Stimulated activated CD8-positive, alpha-beta memory T cell treated with anti-CD3 and anti-CD28 coated beads, Interleukin-2, amount 100 ng/mL, for 1 hour (primary cell): ENCODE measurements at regions not wholly inside any gene's neighbourhood (a gene's known extent, or its start where the extent isn't known, plus 50 kb on each side); places are given as distances from the start of the nearest gene placed in this dataset.
"Not testable (repeated sequence)": the region's sequence is repeated elsewhere in the genome, so short reads cannot be mapped to it uniquely, and the experiment has no call there.

Experiments
- DNase-seq, 2 donors: peaks; one replicate each; pipeline ENCODE4 v3.0.0-alpha.2; 2020; ENCODE audit warnings: low read depth in 2 of 2

- DNase-seq: no peak
Observed at GRCh38 chr12:127013197-127013596, 1253.8 kb upstream of the TMEM132C start.

- no peak for DNase-seq
Observed at GRCh38 chr12:127014079-127014478, 1252.9 kb upstream of the TMEM132C start.

GRCh38 chr12:127024791-127025190 is 1242.2 kb upstream of the TMEM132C start:
- DNase-seq: no peak

- DNase-seq: no peak
Observed at GRCh38 chr12:127025545-127025944, 1241.4 kb upstream of the TMEM132C start.

GRCh38 chr12:127035011-127035879 is 1231.7 kb upstream of the TMEM132C start:
- DNase-seq: no peak

- no peak for DNase-seq
Observed at GRCh38 chr12:127038152-127038551, 1228.8 kb upstream of the TMEM132C start.

- no peak for DNase-seq
Observed at GRCh38 chr12:127038761-127039160, 1228.2 kb upstream of the TMEM132C start.

GRCh38 chr12:127041985-127042625 is 1224.9 kb upstream of the TMEM132C start:
- no peak for DNase-seq

- no peak for DNase-seq
Observed at GRCh38 chr12:127043731-127044130, 1223.2 kb upstream of the TMEM132C start.

GRCh38 chr12:127044836-127045235 is 1222.1 kb upstream of the TMEM132C start:
- DNase-seq: no peak

- DNase-seq: no peak
Observed at GRCh38 chr12:127046467-127046866, 1220.5 kb upstream of the TMEM132C start.

- no peak for DNase-seq
Observed at GRCh38 chr12:127048057-127048456, 1218.9 kb upstream of the TMEM132C start.

GRCh38 chr12:127048525-127048924 is 1218.4 kb upstream of the TMEM132C start:
- DNase-seq: not testable (repeated sequence)

GRCh38 chr12:127051139-127051538 is 1215.8 kb upstream of the TMEM132C start:
- DNase-seq: no peak

- no peak for DNase-seq
Observed at GRCh38 chr12:127052511-127053232, 1214.3 kb upstream of the TMEM132C start.

- no peak for DNase-seq
Observed at GRCh38 chr12:127054531-127054930, 1212.4 kb upstream of the TMEM132C start.

- DNase-seq: no peak
Observed at GRCh38 chr12:127060310-127060847, 1206.6 kb upstream of the TMEM132C start.

- no peak for DNase-seq
Observed at GRCh38 chr12:127060933-127061332, 1206.0 kb upstream of the TMEM132C start.

- no peak for DNase-seq
Observed at GRCh38 chr12:127063339-127064072, 1203.5 kb upstream of the TMEM132C start.

- DNase-seq: no peak
Observed at GRCh38 chr12:127064207-127064606, 1202.8 kb upstream of the TMEM132C start.

- no peak for DNase-seq
Observed at GRCh38 chr12:127065595-127065994, 1201.4 kb upstream of the TMEM132C start.
